Suprapubic skin (tissue), 4 donors: ENCODE measurements at regions not wholly inside any gene's neighbourhood (a gene's known extent, or its start where the extent isn't known, plus 50 kb on each side); places are given as distances from the start of the nearest gene placed in this dataset.

Experiments used
- DNase-seq, 2 donors: peaks; one replicate each; pipeline ENCODE4 v3.0.0-alpha.2; 2019; ENCODE audit warnings: low spot score in 2 of 2
- H3K27ac ChIP-seq: fragments of 200-600 bp; sonication (generic); one replicate; pipeline ENCODE4 v1.5.1; 2019
- H3K27me3 ChIP-seq: fragments of 200-600 bp; sonication (generic); one replicate; pipeline ENCODE4 v1.5.1; 2019
- H3K36me3 ChIP-seq: fragments of 200-600 bp; sonication (generic); one replicate; pipeline ENCODE4 v1.5.1; 2019
- H3K4me1 ChIP-seq: fragments of 200-600 bp; sonication (generic); one replicate; pipeline ENCODE4 v1.5.1; 2019
- H3K4me3 ChIP-seq: fragments of 200-600 bp; sonication (generic); one replicate; pipeline ENCODE4 v1.5.1; 2019; ENCODE audit warnings: mild to moderate bottlenecking
- H3K9me3 ChIP-seq: fragments of 200-600 bp; sonication (generic); one replicate; pipeline ENCODE4 v1.5.1; 2019
- CTCF ChIP-seq, 2 donors: fragments of 200-600 bp in 1 of 2; fragments of 450-650 bp in 1 of 2; sonication (generic) in 1 of 2; IDR thresholded peaks; one replicate each; pipeline ENCODE4 v1.5.1; 2016 to 2019; ENCODE audit warnings: antibody characterized with exemption in 2 of 2, mild to moderate bottlenecking in 1 of 2, moderate library complexity in 1 of 2
- EP300 ChIP-seq: sonication (generic); formaldehyde crosslinking; IDR thresholded peaks from one replicate; pipeline ENCODE4 v1.6.1; 2017; ENCODE audit warnings: antibody characterized with exemption
- POLR2A ChIP-seq, 2 donors: fragments of 450-650 bp; IDR thresholded peaks; one replicate each; pipeline ENCODE4 v1.6.1; 2017; ENCODE audit warnings: antibody characterized with exemption in 2 of 2, mild to moderate bottlenecking in 2 of 2, moderate library complexity in 2 of 2
- POLR2AphosphoS5 ChIP-seq, 3 donors: sonication (generic); formaldehyde crosslinking; IDR thresholded peaks; one replicate each; pipeline ENCODE4 v1.6.1; 2017; ENCODE audit warnings: antibody characterized with exemption in 3 of 3
- WGBS: methylation state at CpG from one replicate; pipeline ENCODE4 v1.1.5; 2018; 5-methylcytosine and 5-hydroxymethylcytosine counted together

- Histone ChIP-seq H3K27me3 (no peaks in the 10 kb centered on the region), H3K4me1 (no peaks in the 10 kb centered on the region), H3K27ac (no peak overlapping the region), H3K4me3 (no peak overlapping the region), H3K36me3 (no peaks in the 10 kb centered on the region), H3K9me3 (no peaks in the 10 kb centered on the region)
- TF ChIP-seq EP300 (no peak), CTCF (IDR thresholded peaks at IDR 0.05) (no peak), POLR2A (IDR thresholded peaks at IDR 0.05) (no peak), POLR2AphosphoS5 (IDR thresholded peaks at IDR 0.05) (no peak)
- no peak for DNase-seq
- 51% methylated on average over 3 of the region's 3 CpGs for WGBS
Measured at GRCh38 chr12:31783996-31784645, 55.3 kb upstream of the AMN1 start.

GRCh38 chr12:31783556-31783955 lies 54.7 kb upstream of the AMN1 start:
- TF ChIP-seq EP300, result no peak
- H3K36me3 ChIP-seq, result no peaks in the 10 kb centered on the region
- 93% methylated on average over 1 of the region's 1 CpG for WGBS
- no peaks in the 10 kb centered on the region for H3K4me1 ChIP-seq
- no peaks in the 10 kb centered on the region for H3K27me3 ChIP-seq
- no peak for DNase-seq
- H3K9me3 ChIP-seq, result no peaks in the 10 kb centered on the region
- H3K27ac ChIP-seq, result no peak overlapping the region
- H3K4me3 ChIP-seq, result no peak overlapping the region

GRCh38 chr12:31781894-31782540 lies 53.2 kb upstream of the AMN1 start:
- WGBS, result 88% methylated on average over 17 of the region's 17 CpGs
- Histone ChIP-seq H3K27ac (no peak overlapping the region), H3K9me3 (no peaks in the 10 kb centered on the region), H3K36me3 (no peaks in the 10 kb centered on the region), H3K4me1 (no peaks in the 10 kb centered on the region), H3K27me3 (no peaks in the 10 kb centered on the region), H3K4me3 (no peak overlapping the region)
- DNase-seq, result no peak
- TF ChIP-seq EP300, result no peak
- TF ChIP-seq POLR2AphosphoS5 (IDR thresholded peaks at IDR 0.05), result no peak
- TF ChIP-seq CTCF (IDR thresholded peaks at IDR 0.05), result no peak
- no peak for TF ChIP-seq POLR2A (IDR thresholded peaks at IDR 0.05)

- 66% methylated on average over 5 of the region's 5 CpGs for WGBS
- H3K27ac ChIP-seq, result no peak overlapping the region
- TF ChIP-seq POLR2A (IDR thresholded peaks at IDR 0.05) (no peak), CTCF (IDR thresholded peaks at IDR 0.05) (no peak), EP300 (no peak), POLR2AphosphoS5 (IDR thresholded peaks at IDR 0.05) (no peak)
- H3K4me1 ChIP-seq, result no peaks in the 10 kb centered on the region
- no peaks in the 10 kb centered on the region for H3K27me3 ChIP-seq
- H3K9me3 ChIP-seq, result no peaks in the 10 kb centered on the region
- H3K36me3 ChIP-seq, result no peaks in the 10 kb centered on the region
- DNase-seq, result no peak
- H3K4me3 ChIP-seq, result no peak overlapping the region
Measured at GRCh38 chr12:31780096-31780495, 51.3 kb upstream of the AMN1 start.

GRCh38 chr12:31778687-31779086 lies 49.9 kb upstream of the AMN1 start:
- no peak for DNase-seq
- Histone ChIP-seq H3K36me3 (no peaks in the 10 kb centered on the region), H3K27me3 (no peaks in the 10 kb centered on the region), H3K9me3 (no peaks in the 10 kb centered on the region), H3K27ac (no peak overlapping the region), H3K4me1 (no peaks in the 10 kb centered on the region), H3K4me3 (no peak overlapping the region)
- WGBS, result 73% methylated on average over 5 of the region's 5 CpGs
- no peak for TF ChIP-seq POLR2AphosphoS5 (IDR thresholded peaks at IDR 0.05)
- TF ChIP-seq EP300, result no peak
- TF ChIP-seq CTCF (IDR thresholded peaks at IDR 0.05), result no peak
- TF ChIP-seq POLR2A (IDR thresholded peaks at IDR 0.05), result no peak
